Endothelial cell of umbilical vein (primary cell): ENCODE measurements at regions not wholly inside any gene's neighbourhood (a gene's known extent, or its start where the extent isn't known, plus 50 kb on each side); places are given as distances from the start of the nearest gene placed in this dataset.

Experiments used
- BruUV-seq: library from RNA; stranded (reverse); fragments of 400-500 nt; replicated peaks from 2 replicates; lab custom pipeline; 2021; lab: Mats Ljungman, UMichigan
- CTCF ChIA-PET: fragments of 300-600, 350-600 bp; sonication (Branson Sonifier 250); formaldehyde crosslinking; loops from one replicate; lab custom pipeline; 2021; ENCODE audit warnings: antibody characterized with exemption, inconsistent platforms; lab: Charles Lee
- POLR2A ChIA-PET: fragments of 300-600, 350-600 bp; sonication (Branson Sonifier 250); formaldehyde crosslinking; loops from one replicate; lab custom pipeline; 2021; ENCODE audit warnings: antibody characterized with exemption, inconsistent platforms; lab: Charles Lee
- DNase-seq: peaks from one replicate; pipeline ENCODE4 v3.0.0-alpha.2; 2011; ENCODE audit warnings: low read depth, low spot score
- FAIRE-seq: peaks from 2 replicates; lab custom pipeline; 2011; peaks lifted over from hg19 to GRCh38; lab: Jason Lieb, UNC
- H2AFZ ChIP-seq: 2 replicates; pipeline ENCODE4 v1.6.0; 2012; ENCODE audit warnings: low read depth, low read length, control low read depth, inconsistent platforms
- H3K27ac ChIP-seq: 2 replicates; pipeline ENCODE4 v1.5.1; 2011; ENCODE audit warnings: low read depth, mild to moderate bottlenecking, control low read depth, low read length, moderate library complexity; ENCODE audit not compliant: insufficient read depth
- H3K27me3 ChIP-seq, 2 experiments: 2 replicates each; pipeline versions ENCODE4 v1.6.0 to v1.6.1; 2011; ENCODE audit warnings: low read length in 2 of 2, mixed read lengths in 1 of 2; ENCODE audit not compliant: control insufficient read depth in 2 of 2, insufficient read depth in 2 of 2
- H3K36me3 ChIP-seq, 2 experiments: 2 replicates in 1 of 2; 3 replicates in 1 of 2; pipeline ENCODE4 v1.5.1; 2011; ENCODE audit warnings: low read length in 2 of 2, mild to moderate bottlenecking in 1 of 2, moderate library complexity in 1 of 2; ENCODE audit not compliant: control insufficient read depth in 2 of 2, insufficient read depth in 2 of 2; ENCODE audit errors: extremely low read depth in 1 of 2
- H3K4me1 ChIP-seq: 3 replicates; pipeline ENCODE4 v1.5.1; 2011; ENCODE audit warnings: mild to moderate bottlenecking, low read length; ENCODE audit not compliant: control insufficient read depth, insufficient read depth; ENCODE audit errors: extremely low read depth
- H3K4me2 ChIP-seq: 2 replicates; pipeline ENCODE4 v1.6.1; 2011; ENCODE audit warnings: low read length, control low read depth, mixed read lengths; ENCODE audit not compliant: insufficient read depth
- H3K4me3 ChIP-seq, 3 experiments: fragments of 200-600 bp in 1 of 3; sonication (generic), shearing (Covaris generic) in 1 of 3; replicated peaks in 1 of 3; 2 replicates each; pipeline ENCODE4 v1.5.1; 2011 to 2016; ENCODE audit warnings: control low read depth in 3 of 3, low read length in 3 of 3, mild to moderate bottlenecking in 2 of 3, inconsistent platforms in 1 of 3, low read depth in 1 of 3, moderate library complexity in 1 of 3; ENCODE audit not compliant: insufficient read depth in 1 of 3
- H3K79me2 ChIP-seq: 2 replicates; pipeline ENCODE4 v1.6.0; 2012; ENCODE audit warnings: low read length, inconsistent platforms; ENCODE audit not compliant: control insufficient read depth, insufficient read depth
- H3K9ac ChIP-seq: replicated peaks from 2 replicates; pipeline ENCODE3; 2011; ENCODE audit warnings: low read length, control low read depth; ENCODE audit not compliant: insufficient read depth; ENCODE audit errors: extremely low read depth
- H3K9me1 ChIP-seq: replicated peaks from 3 replicates; pipeline ENCODE4 v1.6.0; 2011; ENCODE audit warnings: mild to moderate bottlenecking, low read length; ENCODE audit not compliant: control insufficient read depth, insufficient read depth; ENCODE audit errors: extremely low read depth
- H3K9me3 ChIP-seq: replicated peaks from 2 replicates; pipeline ENCODE4 v1.5.1; 2012; ENCODE audit warnings: low read length, inconsistent platforms; ENCODE audit not compliant: control insufficient read depth, insufficient read depth
- H4K20me1 ChIP-seq: replicated peaks from 2 replicates; pipeline ENCODE3; 2011; ENCODE audit warnings: mild to moderate bottlenecking, low read length; ENCODE audit not compliant: control insufficient read depth, insufficient read depth; ENCODE audit errors: extremely low read depth
- EZH2 ChIP-seq: IDR thresholded peaks from 2 replicates; pipeline ENCODE4 v1.6.1; 2012; ENCODE audit warnings: borderline replicate concordance, low read depth, mild to moderate bottlenecking, moderate library complexity, low read length, inconsistent platforms; ENCODE audit not compliant: severe bottlenecking
- FOS ChIP-seq: IDR thresholded peaks from 2 replicates; pipeline ENCODE4 v1.6.1; 2011; ENCODE audit warnings: mild to moderate bottlenecking, low read length, moderate library complexity, borderline replicate concordance; ENCODE audit not compliant: insufficient read depth
- GATA2 ChIP-seq: IDR thresholded peaks from 2 replicates; pipeline ENCODE4 v1.7.0; 2011; ENCODE audit warnings: low read depth, mild to moderate bottlenecking, moderate library complexity, mixed read lengths, low read length; ENCODE audit not compliant: insufficient read length, insufficient read depth
- JUN ChIP-seq: IDR thresholded peaks from 2 replicates; pipeline ENCODE4 v1.6.1; 2011; ENCODE audit warnings: borderline replicate concordance, low read depth; ENCODE audit not compliant: insufficient read length, insufficient read depth
- MYC ChIP-seq: IDR thresholded peaks from one replicate; pipeline ENCODE4 v1.6.1; 2011; ENCODE audit warnings: mild to moderate bottlenecking, low read depth, low read length
- POLR2A ChIP-seq: IDR thresholded peaks from 2 replicates; pipeline ENCODE4 v1.6.1; 2012; ENCODE audit warnings: low read depth, mild to moderate bottlenecking, control low read depth, low read length
- POLR2AphosphoS5 ChIP-seq: IDR thresholded peaks from 2 replicates; pipeline ENCODE4 v1.6.1; 2012; ENCODE audit warnings: low read depth, mild to moderate bottlenecking, control low read depth, low read length, moderate library complexity; ENCODE audit not compliant: insufficient read depth
- dilution Hi-C: fragments of 300-500 bp; cut with MboI; formaldehyde crosslinking; loops from one replicate; pipeline ENCODE4 v1.15.0; 2019; ENCODE audit warnings: low sequenced_read_pairs; ENCODE audit not compliant: extremely low pct_ligation_motif_present
- intact Hi-C: fragments of 100-400 bp; cut with micrococcal nuclease; formaldehyde crosslinking; loops from one replicate; pipeline ENCODE4 v1.10.0; 2022
- TF ChIP-seq, protein P1 (sequence below): IDR thresholded peaks from 2 replicates; pipeline ENCODE4 v1.6.1; 2011; ENCODE audit not compliant: insufficient read depth, insufficient read length
- TF ChIP-seq, protein P2 (sequence below), 2 donors: IDR thresholded peaks; 1 replicate in 1 of 2; 2 replicates in 1 of 2; pipeline ENCODE4 v1.5.1; 2011; ENCODE audit warnings: low read length in 2 of 2, mild to moderate bottlenecking in 2 of 2, moderate library complexity in 2 of 2, control low read depth in 1 of 2, inconsistent platforms in 1 of 2, low read depth in 1 of 2; ENCODE audit not compliant: insufficient read depth in 1 of 2; ENCODE audit errors: extremely low read depth in 1 of 2

DNA sequence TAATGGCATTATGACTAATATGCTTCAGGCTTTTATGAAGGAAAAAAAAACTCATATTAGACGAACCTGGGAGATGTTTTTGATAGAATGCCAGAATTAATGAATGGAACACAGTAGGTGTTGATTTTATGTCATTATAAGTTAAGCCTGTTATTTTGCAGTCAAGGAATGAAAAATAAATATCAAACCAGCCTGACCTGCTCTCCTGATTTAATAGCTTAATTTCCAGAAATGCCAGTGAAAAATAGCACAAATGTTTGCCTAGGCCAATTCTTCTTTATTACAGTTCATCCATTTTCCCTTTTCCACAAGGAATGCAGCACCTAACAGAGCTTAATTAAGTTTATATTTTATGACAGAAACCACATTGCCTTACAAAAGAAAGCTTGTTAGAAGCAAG, 292.0 kb downstream of the TBL1XR1 start:
- Histone ChIP-seq H3K36me3 (no peaks in the 10 kb centered on the region), H3K27me3 (peaks cover 5% of the 10 kb centered on the region in 2 experiments), H3K27ac (no peak overlapping the region), H3K9me1 (no peaks in the 10 kb centered on the region), H3K4me2 (no peak overlapping the region), H4K20me1 (no peaks in the 10 kb centered on the region), H2AFZ (no peak overlapping the region), H3K79me2 (no peaks in the 10 kb centered on the region), H3K4me1 (no peaks in the 10 kb centered on the region), H3K4me3 (no peak overlapping the region), H3K9me3 (no peaks in the 10 kb centered on the region), H3K9ac (no peak overlapping the region)
- FAIRE-seq (no peak), DNase-seq (peak; percentile 6)
- BruUV-seq, result no TSS peak
- intact Hi-C loops (no loop called here), dilution Hi-C loops (no loop called here)
- ChIA-PET CTCF (interaction anchor here (0.7 to 1.6 kb wide), 5 partner anchors 9 to 33 kb away, joined by 3 to 5 read pairs (median 4); no protein-coding TSS in a partner anchor), POLR2A (no interaction called here)
- TF ChIP-seq MYC (no peak), POLR2A (no peak), EZH2 (no peak), GATA2 (no peak), POLR2AphosphoS5 (no peak), FOS (no peak), JUN (no peak)
- TF ChIP-seq, protein P1, sequence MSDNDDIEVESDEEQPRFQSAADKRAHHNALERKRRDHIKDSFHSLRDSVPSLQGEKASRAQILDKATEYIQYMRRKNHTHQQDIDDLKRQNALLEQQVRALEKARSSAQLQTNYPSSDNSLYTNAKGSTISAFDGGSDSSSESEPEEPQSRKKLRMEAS, result no peak
- TF ChIP-seq, protein P2, sequence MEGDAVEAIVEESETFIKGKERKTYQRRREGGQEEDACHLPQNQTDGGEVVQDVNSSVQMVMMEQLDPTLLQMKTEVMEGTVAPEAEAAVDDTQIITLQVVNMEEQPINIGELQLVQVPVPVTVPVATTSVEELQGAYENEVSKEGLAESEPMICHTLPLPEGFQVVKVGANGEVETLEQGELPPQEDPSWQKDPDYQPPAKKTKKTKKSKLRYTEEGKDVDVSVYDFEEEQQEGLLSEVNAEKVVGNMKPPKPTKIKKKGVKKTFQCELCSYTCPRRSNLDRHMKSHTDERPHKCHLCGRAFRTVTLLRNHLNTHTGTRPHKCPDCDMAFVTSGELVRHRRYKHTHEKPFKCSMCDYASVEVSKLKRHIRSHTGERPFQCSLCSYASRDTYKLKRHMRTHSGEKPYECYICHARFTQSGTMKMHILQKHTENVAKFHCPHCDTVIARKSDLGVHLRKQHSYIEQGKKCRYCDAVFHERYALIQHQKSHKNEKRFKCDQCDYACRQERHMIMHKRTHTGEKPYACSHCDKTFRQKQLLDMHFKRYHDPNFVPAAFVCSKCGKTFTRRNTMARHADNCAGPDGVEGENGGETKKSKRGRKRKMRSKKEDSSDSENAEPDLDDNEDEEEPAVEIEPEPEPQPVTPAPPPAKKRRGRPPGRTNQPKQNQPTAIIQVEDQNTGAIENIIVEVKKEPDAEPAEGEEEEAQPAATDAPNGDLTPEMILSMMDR (IDR thresholded peaks at IDR 0.05; ENCODE audit: extremely low read depth in 1 of 2, insufficient read depth in 1 of 2, low read depth in 1 of 2, low read length in 2 of 2), result no peak
